Stomach (tissue), 4 donors: ENCODE measurements at regions not wholly inside any gene's neighbourhood (a gene's known extent, or its start where the extent isn't known, plus 50 kb on each side); places are given as distances from the start of the nearest gene placed in this dataset.

Experiments used
- POLR2A ChIP-seq, 4 donors: fragments of 450-650 bp; IDR thresholded peaks; one replicate each; pipeline ENCODE4 v1.6.1; 2016; ENCODE audit warnings: antibody characterized with exemption in 4 of 4, control low read depth in 2 of 4, mild to moderate bottlenecking in 1 of 4, moderate library complexity in 1 of 4
- POLR2AphosphoS5 ChIP-seq, 3 donors: sonication (generic); formaldehyde crosslinking; IDR thresholded peaks; one replicate each; pipeline ENCODE4 v1.6.1; 2016; ENCODE audit warnings: antibody characterized with exemption in 3 of 3

DNA sequence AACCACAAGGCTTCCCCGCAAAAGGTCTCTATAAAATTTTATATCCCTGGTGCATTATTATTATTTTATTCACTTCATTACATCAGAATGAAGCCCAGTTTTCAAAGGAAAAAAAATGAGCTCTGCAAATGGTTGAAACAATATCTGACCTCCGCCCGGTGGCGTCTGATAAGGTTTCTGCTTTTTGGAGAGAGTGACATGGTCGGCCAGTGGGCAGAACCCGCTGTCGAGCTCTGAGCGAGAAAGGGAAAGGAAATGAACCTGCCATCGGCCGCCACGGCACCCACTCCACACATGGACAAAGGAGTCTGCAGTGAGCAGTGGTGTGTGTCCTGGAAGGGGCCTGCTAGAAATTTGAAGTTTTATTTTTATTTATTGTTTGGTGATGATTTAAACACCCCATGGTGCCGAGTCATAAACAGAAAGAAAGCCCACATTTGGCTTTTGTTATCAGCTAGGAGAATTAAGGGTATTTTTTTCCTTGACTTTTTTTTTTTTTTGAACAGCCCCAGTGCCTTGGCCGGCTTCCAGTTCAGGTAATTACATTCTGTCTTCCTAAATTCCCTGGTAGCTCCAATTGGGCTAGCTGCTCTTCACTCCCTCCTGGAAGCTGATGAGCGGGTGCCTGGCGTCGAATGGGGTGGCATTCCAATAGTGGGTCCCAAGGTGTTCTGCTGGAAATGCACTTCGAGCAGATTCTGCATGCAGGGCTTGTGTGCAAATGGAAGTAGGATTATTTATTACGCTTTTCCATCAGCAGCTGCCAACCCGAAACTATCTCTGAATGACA, 149.4 kb upstream of the MKI67 start:
- TF ChIP-seq POLR2AphosphoS5 (IDR thresholded peaks at IDR 0.05) (no peak), POLR2A (IDR thresholded peaks at IDR 0.05) (no peak)
